ENCODE measurements at regions not wholly inside any gene's neighbourhood (a gene's known extent, or its start where the extent isn't known, plus 50 kb on each side); places are given as distances from the start of the nearest gene placed in this dataset.

GRCh38 chr13:21796066-21796465 is 125.2 kb downstream of the FGF9 start:
- Mint-ChIP-seq H3K36me3 (ENCODE audit: low read depth) (no peaks in the 10 kb centered on the region), H3K9me3 (no peaks in the 10 kb centered on the region), H3K27ac (peak overlapping the region in 1 of 3 experiments; percentile 24), H3K4me3 (no peak overlapping the region), H3K4me1 (peaks cover 17% of the 10 kb centered on the region), H3K27me3 (ENCODE audit: low read depth) (peaks cover 3% of the 10 kb centered on the region)
- no peak for TF ChIP-seq CTCF (IDR thresholded peaks at IDR 0.05; ENCODE audit: unreplicated experiment in 3 of 3)

GRCh38 chr13:21796775-21797514 is 126.1 kb downstream of the FGF9 start:
- no peak for TF ChIP-seq CTCF (IDR thresholded peaks at IDR 0.05; ENCODE audit: unreplicated experiment in 3 of 3)
- H3K4me1 Mint-ChIP-seq: peaks cover 17% of the 10 kb centered on the region
- H3K27me3 Mint-ChIP-seq (ENCODE audit: low read depth): peaks cover 8% of the 10 kb centered on the region
- peak overlapping the region in 1 of 3 experiments; percentile 3 for H3K27ac Mint-ChIP-seq
- no peaks in the 10 kb centered on the region for H3K9me3 Mint-ChIP-seq
- no peak overlapping the region for H3K4me3 Mint-ChIP-seq
- no peaks in the 10 kb centered on the region for H3K36me3 Mint-ChIP-seq (ENCODE audit: low read depth)

GRCh38 chr13:21797736-21798135 is 126.9 kb downstream of the FGF9 start:
- H3K36me3 Mint-ChIP-seq (ENCODE audit: low read depth): no peaks in the 10 kb centered on the region
- no peak for TF ChIP-seq CTCF (IDR thresholded peaks at IDR 0.05; ENCODE audit: unreplicated experiment in 3 of 3)
- H3K27me3 Mint-ChIP-seq (ENCODE audit: low read depth): peaks cover 8% of the 10 kb centered on the region
- H3K4me3 Mint-ChIP-seq: no peak overlapping the region
- no peak overlapping the region for H3K27ac Mint-ChIP-seq
- peaks cover 17% of the 10 kb centered on the region for H3K4me1 Mint-ChIP-seq
- no peaks in the 10 kb centered on the region for H3K9me3 Mint-ChIP-seq

- Mint-ChIP-seq H3K9me3 (no peaks in the 10 kb centered on the region), H3K27ac (no peak overlapping the region), H3K36me3 (ENCODE audit: low read depth) (no peaks in the 10 kb centered on the region), H3K4me3 (no peak overlapping the region), H3K27me3 (ENCODE audit: low read depth) (peaks cover 8% of the 10 kb centered on the region), H3K4me1 (peaks cover 17% of the 10 kb centered on the region)
- no peak for TF ChIP-seq CTCF (IDR thresholded peaks at IDR 0.05; ENCODE audit: unreplicated experiment in 3 of 3)
These were observed 127.3 kb downstream of the FGF9 start for GRCh38 chr13:21798181-21798580.

- TF ChIP-seq CTCF (IDR thresholded peaks at IDR 0.05; ENCODE audit: unreplicated experiment in 3 of 3): no peak
- Mint-ChIP-seq H3K4me3 (no peak overlapping the region), H3K36me3 (ENCODE audit: low read depth) (no peaks in the 10 kb centered on the region), H3K4me1 (peaks cover 17% of the 10 kb centered on the region), H3K27ac (no peak overlapping the region), H3K9me3 (no peaks in the 10 kb centered on the region), H3K27me3 (ENCODE audit: low read depth) (peaks cover 4% of the 10 kb centered on the region)
These were observed 128.8 kb downstream of the FGF9 start for GRCh38 chr13:21799671-21800070.

Measured in nephron (organoid).